GM10847 (cell line): ENCODE measurements at regions not wholly inside any gene's neighbourhood (a gene's known extent, or its start where the extent isn't known, plus 50 kb on each side); places are given as distances from the start of the nearest gene placed in this dataset.

ENCODE experiments used
- POLR2A ChIP-seq: IDR thresholded peaks from 2 replicates; pipeline ENCODE4 v1.6.1; 2011; ENCODE audit not compliant: insufficient read length; ENCODE audit errors: extremely low read depth

DNA sequence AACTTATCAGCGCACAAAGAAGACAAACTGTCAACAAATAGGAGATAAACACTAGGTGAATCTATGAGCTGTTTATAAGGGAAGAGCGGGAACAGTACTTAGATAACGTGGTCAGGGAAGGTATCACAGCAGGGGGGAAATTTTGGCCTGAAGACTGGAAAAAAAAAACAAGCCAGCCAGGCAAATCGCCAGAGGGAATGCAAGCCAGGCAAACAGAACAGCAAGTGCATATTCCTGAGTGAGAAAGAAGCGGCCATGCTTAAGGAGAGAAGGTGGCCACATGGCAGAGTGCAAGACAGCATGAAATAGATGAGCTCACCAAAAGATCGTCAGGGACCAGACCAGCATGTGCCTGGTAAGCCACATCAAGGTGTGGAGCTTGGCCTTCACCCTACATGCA lies 466.5 kb upstream of the ARID1B start:
- no peak for TF ChIP-seq POLR2A

GRCh38 chr6:156309017-156309416 lies 468.2 kb upstream of the ARID1B start:
- no peak for TF ChIP-seq POLR2A

GRCh38 chr6:156308604-156309003 lies 468.6 kb upstream of the ARID1B start:
- no peak for TF ChIP-seq POLR2A

DNA sequence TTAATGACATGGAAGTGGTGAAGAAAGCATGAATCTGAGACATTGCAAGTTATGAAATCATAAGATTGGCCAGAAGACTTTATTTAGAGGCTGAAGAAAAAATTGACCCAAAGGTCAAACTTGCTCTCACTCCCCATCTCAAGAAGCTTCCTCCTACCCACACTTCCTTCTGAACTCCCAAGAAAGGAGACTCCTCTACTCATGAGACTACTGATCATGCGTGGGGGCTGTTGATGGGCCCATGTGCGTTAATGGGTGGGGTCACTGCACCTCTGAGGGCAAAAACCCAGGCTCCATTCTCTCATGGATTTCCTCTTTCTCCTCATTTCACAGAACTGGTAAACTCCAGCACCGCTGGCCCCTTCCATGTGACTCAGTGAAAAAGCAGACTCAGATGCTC lies 470.6 kb upstream of the ARID1B start:
- TF ChIP-seq POLR2A = no peak

- TF ChIP-seq POLR2A = no peak
Measured at GRCh38 chr6:156283091-156283490, 494.1 kb upstream of the ARID1B start.

- no peak for TF ChIP-seq POLR2A
Measured at GRCh38 chr6:156282087-156282486, 495.1 kb upstream of the ARID1B start.

GRCh38 chr6:156281266-156281665 lies 495.9 kb upstream of the ARID1B start:
- no peak for TF ChIP-seq POLR2A

DNA sequence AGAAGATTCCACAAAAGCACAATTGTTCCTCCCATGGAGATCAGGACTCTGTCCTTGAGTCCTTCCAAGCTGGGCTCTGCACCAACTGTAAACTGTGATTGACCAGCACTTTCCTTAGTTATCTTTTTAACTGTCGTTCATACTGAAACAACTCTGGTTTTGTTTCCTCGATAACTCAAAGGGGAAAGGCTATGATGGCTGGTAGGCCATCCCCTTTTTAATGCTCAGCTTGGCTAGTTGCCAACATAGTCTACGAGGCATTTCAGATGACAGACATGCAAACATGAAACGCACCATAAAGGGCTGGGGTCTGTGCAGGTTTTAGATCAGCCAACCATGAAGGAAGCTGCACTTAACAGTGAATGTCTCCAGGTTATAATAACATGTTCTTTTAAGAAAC lies 497.1 kb upstream of the ARID1B start:
- TF ChIP-seq POLR2A = no peak

- no peak for TF ChIP-seq POLR2A
Measured at GRCh38 chr6:156279261-156279969, 497.8 kb upstream of the ARID1B start.

GRCh38 chr6:156273065-156273711 lies 504.0 kb upstream of the ARID1B start:
- no peak for TF ChIP-seq POLR2A

GRCh38 chr6:156269751-156270369 lies 507.3 kb upstream of the ARID1B start:
- no peak for TF ChIP-seq POLR2A

DNA sequence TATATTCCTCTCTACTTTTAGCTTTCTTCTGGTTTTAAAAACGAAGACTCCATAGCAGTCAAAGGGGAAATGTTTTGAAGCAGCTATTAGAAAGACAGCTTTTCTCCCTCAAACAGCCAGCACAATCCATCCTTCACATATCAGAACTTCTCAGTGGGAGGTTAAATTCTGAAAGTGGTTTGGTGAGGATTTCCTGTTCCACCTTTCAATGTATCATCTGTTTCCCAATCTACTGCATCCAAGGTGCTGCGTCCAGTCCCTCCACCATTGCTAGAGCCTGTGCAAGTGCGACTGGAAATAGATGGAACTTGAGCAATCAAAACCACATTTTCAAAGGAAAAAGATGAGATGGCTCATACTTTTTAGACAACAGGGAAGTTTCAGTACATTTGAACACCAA lies 508.3 kb upstream of the ARID1B start:
- TF ChIP-seq POLR2A = no peak

- TF ChIP-seq POLR2A = no peak
Measured at GRCh38 chr6:156262014-156262413, 515.2 kb upstream of the ARID1B start.

GRCh38 chr6:156260815-156261214 lies 516.4 kb upstream of the ARID1B start:
- no peak for TF ChIP-seq POLR2A

- TF ChIP-seq POLR2A = no peak
Measured at GRCh38 chr6:156258981-156259380, 518.2 kb upstream of the ARID1B start.

- no peak for TF ChIP-seq POLR2A
Measured at GRCh38 chr6:156256161-156256560, 521.0 kb upstream of the ARID1B start.
